NCI-H1092 (cell line): ENCODE measurements at regions not wholly inside any gene's neighbourhood (a gene's known extent, or its start where the extent isn't known, plus 50 kb on each side); places are given as distances from the start of the nearest gene placed in this dataset.
A peak's percentile ranks its signal among the peaks of the same experiment; 100 is the strongest.

Experiments used
- DNase-seq: peaks from one replicate; lab custom pipeline; 2025; lab: John Stamatoyannopoulos, UW

- no peak for DNase-seq
Observed at GRCh38 chr12:128138125-128138524, 128.8 kb upstream of the TMEM132C start.

- no peak for DNase-seq
Observed at GRCh38 chr12:128140551-128140950, 126.4 kb upstream of the TMEM132C start.

DNA sequence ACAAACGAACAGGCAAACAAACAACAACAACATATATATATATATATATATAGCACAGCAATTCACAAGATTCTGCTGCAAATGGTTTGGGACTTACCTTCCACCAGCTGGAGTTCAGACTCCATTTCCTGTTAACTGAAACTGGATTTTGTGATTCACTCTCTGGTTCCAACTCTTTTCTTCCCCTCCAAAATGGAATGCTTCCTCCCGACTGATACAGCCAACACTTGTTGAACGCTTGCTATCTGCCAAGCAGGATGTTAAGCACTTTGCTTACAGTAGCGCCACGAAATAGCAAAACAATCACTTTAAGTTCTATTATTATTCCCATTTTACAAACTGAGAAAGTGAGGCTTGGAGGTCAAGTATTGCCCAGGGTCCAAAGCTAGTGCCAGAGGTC, 116.0 kb upstream of the TMEM132C start:
- DNase-seq, result no peak

DNA sequence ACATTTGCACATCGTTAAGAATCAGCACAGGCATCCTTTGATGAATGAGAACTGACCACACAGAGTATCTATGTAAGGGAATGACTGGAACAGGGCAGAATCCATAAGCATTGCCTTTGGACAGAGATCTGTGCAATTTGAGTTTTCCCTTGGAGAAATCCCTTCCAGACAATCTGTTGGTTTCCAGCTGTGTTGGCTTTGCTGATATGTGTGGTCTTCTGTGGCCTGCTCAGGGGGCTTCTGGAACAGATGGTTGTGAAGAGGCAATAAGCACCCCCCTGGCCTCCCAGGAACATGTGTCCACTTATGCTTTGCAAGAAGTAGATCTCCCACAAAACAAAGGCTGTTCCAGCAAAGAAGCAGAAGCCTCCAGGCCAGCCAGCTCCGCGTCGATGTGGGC, 111.4 kb upstream of the TMEM132C start:
- no peak for DNase-seq

DNA sequence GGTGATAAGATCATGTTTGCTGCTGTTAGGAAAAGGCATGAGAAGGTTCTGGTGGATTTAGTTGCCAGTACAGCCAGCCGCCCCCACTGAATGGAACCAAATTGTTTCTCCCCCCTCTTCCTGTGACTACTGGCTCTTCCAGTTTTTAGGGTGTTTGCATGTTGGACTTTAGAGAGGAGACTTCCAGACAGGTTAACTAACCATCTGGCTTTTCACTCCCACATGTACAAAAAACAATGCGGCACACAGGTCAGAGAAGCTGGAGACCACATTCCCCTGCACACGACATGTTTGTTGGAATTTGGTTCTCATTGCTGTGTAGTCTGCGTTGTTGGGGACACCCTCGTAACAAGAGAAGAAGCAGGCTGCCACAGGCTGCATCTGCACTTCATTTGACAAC, 103.9 kb upstream of the TMEM132C start:
- no peak for DNase-seq

DNA sequence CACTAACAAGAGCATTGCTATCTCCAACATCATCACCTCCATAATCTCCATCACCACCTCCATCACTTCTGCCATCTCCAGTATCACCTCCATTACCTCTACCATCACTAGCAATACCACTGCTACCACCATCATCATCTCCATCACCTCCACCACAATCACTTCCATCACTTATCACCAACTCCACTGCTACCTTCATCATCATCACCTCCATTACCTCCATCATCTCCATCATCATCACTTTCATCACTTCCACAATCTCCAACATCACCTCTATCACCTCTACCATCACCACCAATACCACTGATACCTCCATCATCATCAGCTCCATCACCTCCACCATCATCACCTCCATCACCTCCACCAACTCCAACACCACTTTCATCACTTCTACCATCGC, 102.4 kb upstream of the TMEM132C start:
- DNase-seq, result no peak

GRCh38 chr12:128165387-128165786, 101.6 kb upstream of the TMEM132C start:
- no peak for DNase-seq

GRCh38 chr12:128168273-128168672, 98.7 kb upstream of the TMEM132C start:
- DNase-seq, result no peak

- DNase-seq, result no peak
Observed at GRCh38 chr12:128170181-128170580, 96.8 kb upstream of the TMEM132C start.

GRCh38 chr12:128178565-128178964, 88.4 kb upstream of the TMEM132C start:
- DNase-seq, result no peak

GRCh38 chr12:128178966-128179365, 88.0 kb upstream of the TMEM132C start:
- DNase-seq, result no peak

GRCh38 chr12:128180166-128180565, 86.8 kb upstream of the TMEM132C start:
- no peak for DNase-seq

DNA sequence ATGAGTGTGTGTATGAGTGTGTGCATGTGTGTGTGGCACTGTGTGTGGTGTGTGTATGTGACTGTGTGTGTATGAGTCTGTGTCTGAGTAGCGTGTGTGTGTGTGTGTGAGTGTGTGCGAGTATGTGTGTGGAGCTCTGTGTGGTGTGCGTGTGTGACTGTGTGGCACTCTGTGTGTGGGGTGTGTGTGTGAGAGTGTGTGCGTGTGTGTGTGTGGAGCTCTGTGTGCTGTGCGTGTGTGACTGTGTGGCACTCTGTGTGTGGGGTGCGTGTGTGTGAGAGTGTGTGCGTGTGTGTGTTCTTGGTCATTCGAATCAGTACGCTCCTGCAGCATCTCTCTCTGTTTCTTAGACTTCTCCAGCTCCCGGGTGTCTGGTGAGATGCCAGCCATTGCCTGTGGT, 76.9 kb upstream of the TMEM132C start:
- DNase-seq, result no peak

- DNase-seq, result peak; percentile 67
Observed at GRCh38 chr12:128190614-128191013, 76.4 kb upstream of the TMEM132C start.

GRCh38 chr12:128191380-128191779, 75.6 kb upstream of the TMEM132C start:
- no peak for DNase-seq

GRCh38 chr12:128204711-128205110, 62.3 kb upstream of the TMEM132C start:
- DNase-seq, result no peak

DNA sequence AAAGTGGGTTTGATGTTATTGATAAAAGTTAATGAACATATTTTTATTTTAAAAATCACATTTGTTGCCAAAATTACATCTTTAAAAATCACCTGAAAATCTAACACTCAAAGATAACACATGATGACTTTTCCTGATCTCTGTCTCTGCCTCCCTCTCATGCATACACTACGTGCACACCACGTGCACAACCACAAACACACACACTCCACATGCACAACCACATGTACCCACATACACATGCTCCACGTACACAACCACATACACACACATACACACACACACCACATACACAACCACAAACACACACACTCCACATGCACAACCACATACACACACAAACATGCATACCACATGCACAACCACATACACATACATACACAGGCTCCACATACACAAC, 61.8 kb upstream of the TMEM132C start:
- no peak for DNase-seq

DNA sequence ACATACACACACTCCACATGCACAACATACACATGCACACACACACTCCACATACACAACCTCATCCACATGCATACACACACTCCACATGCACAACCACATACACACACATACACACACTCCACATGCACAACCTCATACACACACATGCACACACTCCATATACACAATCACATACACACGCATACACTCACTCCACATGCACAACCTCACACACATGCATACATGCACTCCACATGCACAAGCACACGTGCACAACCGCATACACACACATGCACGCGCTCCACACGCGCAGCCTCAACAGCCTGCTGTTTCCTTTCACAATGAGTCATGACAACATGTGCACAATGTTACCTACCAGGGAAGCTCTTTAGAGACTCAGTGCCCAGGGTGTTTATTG, 61.2 kb upstream of the TMEM132C start:
- DNase-seq, result no peak
